ENCODE measurements at regions not wholly inside any gene's neighbourhood (a gene's known extent, or its start where the extent isn't known, plus 50 kb on each side); places are given as distances from the start of the nearest gene placed in this dataset.

GRCh38 chr1:149844650-149845255 lies 54.6 kb upstream of the BOLA1 start:
- CTCF ChIA-PET: interaction anchor here (1.2 kb wide), 1 partner anchor 41 kb away, joined by 3 read pairs; a partner anchor contains a TSS
- Histone ChIP-seq H3K4me2 (ENCODE audit: insufficient read depth, low read length) (no peak overlapping the region), H3K27ac (ENCODE audit: insufficient read depth, low read depth, low read length) (no peak overlapping the region), H3K79me2 (ENCODE audit: control insufficient read depth, insufficient read depth, low read length) (peaks cover 14% of the 10 kb centered on the region), H3K4me3 (replicated peaks in 1 of 3; ENCODE audit: insufficient read depth in 1 of 3, low read depth in 1 of 3, low read length in 3 of 3) (no peak overlapping the region), H3K27me3 (ENCODE audit: control insufficient read depth in 2 of 2, insufficient read depth in 2 of 2, low read length in 2 of 2) (no peaks in the 10 kb centered on the region), H4K20me1 (replicated peaks; ENCODE audit: control insufficient read depth, extremely low read depth, insufficient read depth, low read length) (no peaks in the 10 kb centered on the region), H3K9me1 (replicated peaks; ENCODE audit: control insufficient read depth, extremely low read depth, insufficient read depth, low read length) (no peaks in the 10 kb centered on the region), H2AFZ (ENCODE audit: low read depth, low read length) (no peak overlapping the region), H3K9ac (replicated peaks; ENCODE audit: extremely low read depth, insufficient read depth, low read length) (no peak overlapping the region), H3K9me3 (replicated peaks; ENCODE audit: control insufficient read depth, insufficient read depth, low read length) (no peaks in the 10 kb centered on the region), H3K36me3 (ENCODE audit: control insufficient read depth in 2 of 2, extremely low read depth in 1 of 2, insufficient read depth in 2 of 2, low read length in 2 of 2) (no peaks in the 10 kb centered on the region), H3K4me1 (ENCODE audit: control insufficient read depth, extremely low read depth, insufficient read depth, low read length) (peaks cover 26% of the 10 kb centered on the region)
- DNase-seq (ENCODE audit: low read depth, low spot score) (no peak), FAIRE-seq (no peak)
- POLR2A ChIA-PET: interaction anchor here (1.7 kb wide), 1 partner anchor 42 kb away, joined by 20 read pairs; a partner anchor contains a TSS
- BruUV-seq (replicated peaks): no TSS peak
- intact Hi-C loops (cut with micrococcal nuclease) (no loop called here), dilution Hi-C loops (cut with MboI; ENCODE audit: extremely low pct_ligation_motif_present, low sequenced_read_pairs) (no loop called here)
- TF ChIP-seq POLR2A (IDR thresholded peaks at IDR 0.05; ENCODE audit: low read depth, low read length): no peak
- TF ChIP-seq, protein P1, sequence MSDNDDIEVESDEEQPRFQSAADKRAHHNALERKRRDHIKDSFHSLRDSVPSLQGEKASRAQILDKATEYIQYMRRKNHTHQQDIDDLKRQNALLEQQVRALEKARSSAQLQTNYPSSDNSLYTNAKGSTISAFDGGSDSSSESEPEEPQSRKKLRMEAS (IDR thresholded peaks at IDR 0.05; ENCODE audit: insufficient read depth, insufficient read length): no peak
- TF ChIP-seq MYC (IDR thresholded peaks at IDR 0.05; ENCODE audit: low read depth, low read length): no peak
- TF ChIP-seq JUN (IDR thresholded peaks at IDR 0.05; ENCODE audit: borderline replicate concordance, insufficient read depth, insufficient read length, low read depth): no peak
- TF ChIP-seq CTCF (IDR thresholded peaks at IDR 0.05; ENCODE audit: extremely low read depth in 1 of 2, insufficient read depth in 1 of 2, low read depth in 1 of 2, low read length in 2 of 2): no peak
- no peak for TF ChIP-seq POLR2AphosphoS5 (IDR thresholded peaks at IDR 0.05; ENCODE audit: insufficient read depth, low read depth, low read length)
- TF ChIP-seq EZH2 (IDR thresholded peaks at IDR 0.05; ENCODE audit: borderline replicate concordance, low read depth, low read length, severe bottlenecking): no peak
- TF ChIP-seq GATA2 (IDR thresholded peaks at IDR 0.05; ENCODE audit: insufficient read depth, insufficient read length, low read depth, low read length): no peak
- TF ChIP-seq FOS (IDR thresholded peaks at IDR 0.05; ENCODE audit: borderline replicate concordance, insufficient read depth, low read length): no peak

Measured in endothelial cell of umbilical vein (primary cell).